Omental fat pad (tissue), 3 donors: ENCODE measurements at regions not wholly inside any gene's neighbourhood (a gene's known extent, or its start where the extent isn't known, plus 50 kb on each side); places are given as distances from the start of the nearest gene placed in this dataset.
"Not testable (repeated sequence)": the region's sequence is repeated elsewhere in the genome, so short reads cannot be mapped to it uniquely, and the experiment has no call there.

Source experiments
- ATAC-seq: fragments of 150-250 bp; one replicate; pipeline ENCODE4 v1.9.1; 2016; ENCODE audit warnings: mild to moderate bottlenecking, moderate library complexity; ENCODE audit not compliant: low FRiP score
- DNase-seq: peaks from one replicate; pipeline ENCODE4 v3.0.0-alpha.2; 2019; ENCODE audit warnings: low spot score
- TF ChIP-seq, protein P1 (sequence below), 3 donors: fragments of 450-650 bp; IDR thresholded peaks; one replicate each; pipeline ENCODE4 v1.5.1; 2016 to 2017; ENCODE audit warnings: antibody characterized with exemption in 3 of 3, mild to moderate bottlenecking in 3 of 3, moderate library complexity in 2 of 3

DNA sequence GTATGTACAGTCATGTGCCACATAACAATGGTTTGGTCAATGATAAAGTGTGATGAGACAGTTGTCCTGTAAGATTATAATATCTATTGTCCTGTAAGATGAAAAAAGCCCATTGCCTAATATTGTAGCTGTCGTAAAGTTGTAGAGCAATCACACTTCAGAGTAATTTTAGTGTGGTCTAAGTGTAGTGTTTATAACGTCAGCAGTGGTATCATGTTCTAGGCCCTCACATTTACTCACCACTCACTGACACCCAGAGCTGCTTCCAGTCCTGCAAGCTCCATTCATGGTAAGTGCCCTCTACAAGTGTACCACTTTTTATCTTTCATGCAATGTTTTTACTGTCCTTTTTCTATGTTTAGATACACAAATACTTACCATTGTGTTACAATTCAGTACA lies 259.9 kb upstream of the RAB4A start:
- ATAC-seq, result no peak
- no peak for DNase-seq
- TF ChIP-seq, protein P1, sequence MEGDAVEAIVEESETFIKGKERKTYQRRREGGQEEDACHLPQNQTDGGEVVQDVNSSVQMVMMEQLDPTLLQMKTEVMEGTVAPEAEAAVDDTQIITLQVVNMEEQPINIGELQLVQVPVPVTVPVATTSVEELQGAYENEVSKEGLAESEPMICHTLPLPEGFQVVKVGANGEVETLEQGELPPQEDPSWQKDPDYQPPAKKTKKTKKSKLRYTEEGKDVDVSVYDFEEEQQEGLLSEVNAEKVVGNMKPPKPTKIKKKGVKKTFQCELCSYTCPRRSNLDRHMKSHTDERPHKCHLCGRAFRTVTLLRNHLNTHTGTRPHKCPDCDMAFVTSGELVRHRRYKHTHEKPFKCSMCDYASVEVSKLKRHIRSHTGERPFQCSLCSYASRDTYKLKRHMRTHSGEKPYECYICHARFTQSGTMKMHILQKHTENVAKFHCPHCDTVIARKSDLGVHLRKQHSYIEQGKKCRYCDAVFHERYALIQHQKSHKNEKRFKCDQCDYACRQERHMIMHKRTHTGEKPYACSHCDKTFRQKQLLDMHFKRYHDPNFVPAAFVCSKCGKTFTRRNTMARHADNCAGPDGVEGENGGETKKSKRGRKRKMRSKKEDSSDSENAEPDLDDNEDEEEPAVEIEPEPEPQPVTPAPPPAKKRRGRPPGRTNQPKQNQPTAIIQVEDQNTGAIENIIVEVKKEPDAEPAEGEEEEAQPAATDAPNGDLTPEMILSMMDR (IDR thresholded peaks at IDR 0.05), result no peak

DNA sequence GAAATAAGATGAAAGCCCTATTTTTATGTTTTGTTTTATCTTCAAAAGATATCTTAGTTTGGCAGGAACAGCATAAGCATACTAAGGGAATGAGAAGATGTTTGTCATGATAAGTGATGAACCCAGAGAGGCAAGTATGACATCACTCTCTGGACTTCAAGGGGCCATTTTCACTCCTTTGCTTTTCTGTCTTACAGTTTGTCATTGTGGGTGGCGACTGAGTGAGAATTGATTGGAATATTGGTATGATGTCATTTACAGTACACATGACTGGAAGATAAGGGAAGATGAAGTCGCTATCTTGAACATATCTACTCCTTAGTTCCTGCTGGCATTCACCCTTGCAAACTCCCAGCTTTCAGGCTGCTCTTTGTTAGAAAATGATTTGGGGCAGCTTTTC lies 258.1 kb upstream of the RAB4A start:
- TF ChIP-seq, protein P1 (IDR thresholded peaks at IDR 0.05), result no peak
- ATAC-seq (no peak), DNase-seq (no peak)

DNA sequence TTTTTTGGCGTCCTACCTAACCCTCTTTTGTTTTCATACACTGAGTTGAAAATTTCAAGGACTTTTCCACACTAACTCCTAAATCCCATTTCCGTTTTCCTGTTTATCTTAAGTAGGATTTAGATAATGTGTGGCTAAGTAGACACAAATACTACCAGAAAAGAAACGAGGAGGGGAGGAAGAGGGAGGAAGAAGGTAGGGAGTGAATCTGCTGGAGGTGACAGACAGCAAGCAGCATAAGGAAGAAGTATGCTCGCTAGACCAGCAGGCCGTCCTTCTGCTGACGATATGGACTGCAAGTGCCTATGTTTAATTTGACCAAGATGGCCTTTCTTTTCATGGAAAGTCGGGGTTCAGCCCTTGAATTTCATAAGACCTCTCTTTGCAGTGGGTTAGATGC lies 256.9 kb upstream of the RAB4A start:
- ATAC-seq (no peak), DNase-seq (no peak)
- TF ChIP-seq, protein P1 (IDR thresholded peaks at IDR 0.05), result no peak

DNA sequence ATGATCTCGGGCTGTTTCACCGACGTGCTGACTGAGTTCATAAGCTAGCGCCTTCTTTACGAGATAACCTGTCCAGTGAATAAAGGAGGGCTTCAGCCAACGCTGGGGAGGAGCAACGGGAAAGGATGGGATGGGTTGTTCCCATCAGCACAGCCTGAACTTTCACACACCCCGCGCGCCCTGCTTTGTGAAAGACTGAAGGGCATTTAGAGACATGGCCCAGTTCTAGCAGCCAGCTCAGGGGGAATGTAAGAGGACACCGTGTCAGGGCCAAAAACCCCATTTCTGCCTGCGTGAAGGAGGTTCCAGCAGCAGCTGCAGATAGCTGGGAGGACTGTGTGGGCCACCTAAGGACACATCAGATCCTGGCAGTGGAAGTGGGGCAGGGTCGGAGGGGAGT lies 255.1 kb upstream of the RAB4A start:
- ATAC-seq, result no peak
- no peak for DNase-seq
- TF ChIP-seq, protein P1 (IDR thresholded peaks at IDR 0.05), result no peak

DNA sequence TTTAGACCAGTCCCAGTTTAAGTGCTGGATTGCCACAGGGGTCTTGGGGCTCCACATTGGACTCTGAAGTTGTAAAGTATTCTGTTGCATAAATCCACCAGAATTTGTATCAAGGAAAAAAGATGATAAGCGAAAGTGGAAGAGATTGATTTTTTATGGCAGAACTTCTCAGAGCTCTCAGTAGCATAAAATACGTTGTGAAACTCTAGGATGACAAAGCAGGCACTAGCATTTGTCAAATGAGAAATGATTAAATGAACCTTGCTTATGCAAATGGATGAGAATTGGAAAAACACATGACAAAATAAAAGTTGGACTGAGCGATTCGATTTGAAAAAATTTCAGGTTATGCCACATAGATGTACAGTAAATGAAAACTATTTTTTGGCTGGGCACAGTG lies 253.8 kb upstream of the RAB4A start:
- DNase-seq, result no peak
- ATAC-seq, result no peak
- TF ChIP-seq, protein P1 (IDR thresholded peaks at IDR 0.05), result no peak

DNA sequence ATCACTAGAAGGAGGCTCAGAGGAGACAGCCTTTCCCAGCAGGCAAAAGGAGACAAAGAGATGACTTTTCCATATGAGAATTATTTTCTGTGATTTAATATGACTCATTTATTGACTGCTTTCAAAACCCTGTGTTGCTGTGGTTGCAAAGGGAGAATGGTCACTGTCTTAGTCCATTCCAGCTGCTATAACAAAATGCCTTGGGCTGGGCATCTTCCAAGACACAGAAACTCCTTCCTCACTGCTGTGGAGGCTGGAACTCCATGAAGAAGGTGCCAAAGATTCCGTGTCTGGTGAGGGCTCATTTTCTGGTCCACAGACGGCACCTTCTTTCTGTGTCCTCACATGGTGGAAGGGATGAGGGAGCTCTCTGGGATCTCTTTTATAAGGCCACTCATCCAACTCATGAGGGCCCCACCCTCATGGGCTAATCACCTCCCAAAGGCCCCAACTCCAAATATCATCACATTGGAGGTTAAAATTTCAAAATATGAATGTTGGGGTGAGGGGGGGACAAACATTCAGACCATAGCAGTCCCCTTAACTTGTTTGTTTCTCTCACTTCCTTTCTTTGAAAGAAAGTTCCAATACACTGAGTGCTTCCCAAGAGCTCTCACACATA lies 252.1 kb upstream of the RAB4A start:
- TF ChIP-seq, protein P1 (IDR thresholded peaks at IDR 0.05), result no peak
- DNase-seq, result no peak
- ATAC-seq, result no peak

DNA sequence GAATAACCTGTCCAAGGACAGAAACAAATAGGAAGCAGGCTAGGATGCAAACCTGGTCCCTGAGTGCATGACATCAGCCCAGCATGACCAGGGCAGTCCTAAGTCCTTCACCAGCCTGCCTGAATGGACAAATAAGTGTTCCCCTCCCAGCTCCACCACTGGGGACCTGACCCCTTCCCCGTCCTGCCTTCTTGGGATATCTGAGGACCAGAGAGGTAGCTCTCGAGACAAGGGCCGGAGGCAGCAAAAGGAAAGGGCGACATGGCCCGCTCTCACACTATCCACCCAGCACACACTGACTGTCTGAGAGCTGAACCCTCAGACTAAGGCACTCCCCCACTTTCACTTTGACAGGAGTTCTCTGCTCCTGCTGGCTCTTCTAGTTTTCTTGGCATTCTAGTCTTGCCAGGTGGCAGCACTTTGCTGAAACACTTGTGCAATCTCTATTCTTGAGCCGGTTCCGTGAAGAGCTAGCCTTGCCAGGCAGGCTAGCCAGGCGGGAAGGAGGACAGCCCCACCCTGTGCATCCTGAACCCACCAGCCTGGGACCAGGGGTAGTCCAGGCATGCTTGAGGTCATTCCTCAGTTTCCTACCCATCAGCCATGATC lies 251.1 kb upstream of the RAB4A start:
- no peak for ATAC-seq
- TF ChIP-seq, protein P1 (IDR thresholded peaks at IDR 0.05), result no peak
- DNase-seq, result no peak

DNA sequence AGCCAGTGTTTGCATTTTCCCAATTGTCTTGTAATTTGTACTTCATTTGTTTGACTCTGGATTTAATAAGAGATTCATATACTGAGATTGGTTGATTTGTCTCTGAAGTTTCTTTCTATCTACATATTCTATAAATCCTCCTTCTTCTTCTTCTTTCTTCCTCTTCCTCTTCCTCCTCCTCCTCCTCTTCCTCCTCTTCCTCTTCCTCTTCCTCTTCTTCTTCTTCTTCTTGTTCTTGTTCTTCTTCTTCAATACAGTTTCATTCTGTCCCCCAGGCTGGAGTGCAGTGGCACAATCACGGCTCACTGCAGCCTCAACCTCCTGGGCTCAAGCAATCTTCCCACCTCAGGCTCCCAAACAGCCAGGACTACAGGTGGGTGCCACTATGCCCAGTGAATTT lies 249.9 kb upstream of the RAB4A start:
- ATAC-seq, DNase-seq: not testable (repeated sequence)
